Endothelial cell of umbilical vein (primary cell): ENCODE measurements at regions not wholly inside any gene's neighbourhood (a gene's known extent, or its start where the extent isn't known, plus 50 kb on each side); places are given as distances from the start of the nearest gene placed in this dataset.

Experiments
- BruUV-seq: library from RNA; stranded (reverse); fragments of 400-500 nt; replicated peaks from 2 replicates; lab custom pipeline; 2021; lab: Mats Ljungman, UMichigan
- CTCF ChIA-PET: fragments of 300-600, 350-600 bp; sonication (Branson Sonifier 250); formaldehyde crosslinking; loops from one replicate; lab custom pipeline; 2021; ENCODE audit warnings: antibody characterized with exemption, inconsistent platforms; lab: Charles Lee
- POLR2A ChIA-PET: fragments of 300-600, 350-600 bp; sonication (Branson Sonifier 250); formaldehyde crosslinking; loops from one replicate; lab custom pipeline; 2021; ENCODE audit warnings: antibody characterized with exemption, inconsistent platforms; lab: Charles Lee
- DNase-seq: peaks from one replicate; pipeline ENCODE4 v3.0.0-alpha.2; 2011; ENCODE audit warnings: low read depth, low spot score
- FAIRE-seq: peaks from 2 replicates; lab custom pipeline; 2011; peaks lifted over from hg19 to GRCh38; lab: Jason Lieb, UNC
- H2AFZ ChIP-seq: 2 replicates; pipeline ENCODE4 v1.6.0; 2012; ENCODE audit warnings: low read depth, low read length, control low read depth, inconsistent platforms
- H3K27ac ChIP-seq: 2 replicates; pipeline ENCODE4 v1.5.1; 2011; ENCODE audit warnings: low read depth, mild to moderate bottlenecking, control low read depth, low read length, moderate library complexity; ENCODE audit not compliant: insufficient read depth
- H3K27me3 ChIP-seq, 2 experiments: 2 replicates each; pipeline versions ENCODE4 v1.6.0 to v1.6.1; 2011; ENCODE audit warnings: low read length in 2 of 2, mixed read lengths in 1 of 2; ENCODE audit not compliant: control insufficient read depth in 2 of 2, insufficient read depth in 2 of 2
- H3K36me3 ChIP-seq, 2 experiments: 2 replicates in 1 of 2; 3 replicates in 1 of 2; pipeline ENCODE4 v1.5.1; 2011; ENCODE audit warnings: low read length in 2 of 2, mild to moderate bottlenecking in 1 of 2, moderate library complexity in 1 of 2; ENCODE audit not compliant: control insufficient read depth in 2 of 2, insufficient read depth in 2 of 2; ENCODE audit errors: extremely low read depth in 1 of 2
- H3K4me1 ChIP-seq: 3 replicates; pipeline ENCODE4 v1.5.1; 2011; ENCODE audit warnings: mild to moderate bottlenecking, low read length; ENCODE audit not compliant: control insufficient read depth, insufficient read depth; ENCODE audit errors: extremely low read depth
- H3K4me2 ChIP-seq: 2 replicates; pipeline ENCODE4 v1.6.1; 2011; ENCODE audit warnings: low read length, control low read depth, mixed read lengths; ENCODE audit not compliant: insufficient read depth
- H3K4me3 ChIP-seq, 3 experiments: fragments of 200-600 bp in 1 of 3; sonication (generic), shearing (Covaris generic) in 1 of 3; replicated peaks in 1 of 3; 2 replicates each; pipeline ENCODE4 v1.5.1; 2011 to 2016; ENCODE audit warnings: control low read depth in 3 of 3, low read length in 3 of 3, mild to moderate bottlenecking in 2 of 3, inconsistent platforms in 1 of 3, low read depth in 1 of 3, moderate library complexity in 1 of 3; ENCODE audit not compliant: insufficient read depth in 1 of 3
- H3K79me2 ChIP-seq: 2 replicates; pipeline ENCODE4 v1.6.0; 2012; ENCODE audit warnings: low read length, inconsistent platforms; ENCODE audit not compliant: control insufficient read depth, insufficient read depth
- H3K9ac ChIP-seq: replicated peaks from 2 replicates; pipeline ENCODE3; 2011; ENCODE audit warnings: low read length, control low read depth; ENCODE audit not compliant: insufficient read depth; ENCODE audit errors: extremely low read depth
- H3K9me1 ChIP-seq: replicated peaks from 3 replicates; pipeline ENCODE4 v1.6.0; 2011; ENCODE audit warnings: mild to moderate bottlenecking, low read length; ENCODE audit not compliant: control insufficient read depth, insufficient read depth; ENCODE audit errors: extremely low read depth
- H3K9me3 ChIP-seq: replicated peaks from 2 replicates; pipeline ENCODE4 v1.5.1; 2012; ENCODE audit warnings: low read length, inconsistent platforms; ENCODE audit not compliant: control insufficient read depth, insufficient read depth
- H4K20me1 ChIP-seq: replicated peaks from 2 replicates; pipeline ENCODE3; 2011; ENCODE audit warnings: mild to moderate bottlenecking, low read length; ENCODE audit not compliant: control insufficient read depth, insufficient read depth; ENCODE audit errors: extremely low read depth
- CTCF ChIP-seq, 2 donors: IDR thresholded peaks; 1 replicate in 1 of 2; 2 replicates in 1 of 2; pipeline ENCODE4 v1.5.1; 2011; ENCODE audit warnings: low read length in 2 of 2, mild to moderate bottlenecking in 2 of 2, moderate library complexity in 2 of 2, control low read depth in 1 of 2, inconsistent platforms in 1 of 2, low read depth in 1 of 2; ENCODE audit not compliant: insufficient read depth in 1 of 2; ENCODE audit errors: extremely low read depth in 1 of 2
- EZH2 ChIP-seq: IDR thresholded peaks from 2 replicates; pipeline ENCODE4 v1.6.1; 2012; ENCODE audit warnings: borderline replicate concordance, low read depth, mild to moderate bottlenecking, moderate library complexity, low read length, inconsistent platforms; ENCODE audit not compliant: severe bottlenecking
- FOS ChIP-seq: IDR thresholded peaks from 2 replicates; pipeline ENCODE4 v1.6.1; 2011; ENCODE audit warnings: mild to moderate bottlenecking, low read length, moderate library complexity, borderline replicate concordance; ENCODE audit not compliant: insufficient read depth
- GATA2 ChIP-seq: IDR thresholded peaks from 2 replicates; pipeline ENCODE4 v1.7.0; 2011; ENCODE audit warnings: low read depth, mild to moderate bottlenecking, moderate library complexity, mixed read lengths, low read length; ENCODE audit not compliant: insufficient read length, insufficient read depth
- JUN ChIP-seq: IDR thresholded peaks from 2 replicates; pipeline ENCODE4 v1.6.1; 2011; ENCODE audit warnings: borderline replicate concordance, low read depth; ENCODE audit not compliant: insufficient read length, insufficient read depth
- MAX ChIP-seq: IDR thresholded peaks from 2 replicates; pipeline ENCODE4 v1.6.1; 2011; ENCODE audit not compliant: insufficient read depth, insufficient read length
- POLR2A ChIP-seq: IDR thresholded peaks from 2 replicates; pipeline ENCODE4 v1.6.1; 2012; ENCODE audit warnings: low read depth, mild to moderate bottlenecking, control low read depth, low read length
- POLR2AphosphoS5 ChIP-seq: IDR thresholded peaks from 2 replicates; pipeline ENCODE4 v1.6.1; 2012; ENCODE audit warnings: low read depth, mild to moderate bottlenecking, control low read depth, low read length, moderate library complexity; ENCODE audit not compliant: insufficient read depth
- dilution Hi-C: fragments of 300-500 bp; cut with MboI; formaldehyde crosslinking; loops from one replicate; pipeline ENCODE4 v1.15.0; 2019; ENCODE audit warnings: low sequenced_read_pairs; ENCODE audit not compliant: extremely low pct_ligation_motif_present
- intact Hi-C: fragments of 100-400 bp; cut with micrococcal nuclease; formaldehyde crosslinking; loops from one replicate; pipeline ENCODE4 v1.10.0; 2022

GRCh38 chr19:31943191-31943661 is 402.2 kb upstream of the ZNF507 start:
- FAIRE-seq (no peak), DNase-seq (no peak)
- Histone ChIP-seq H4K20me1 (no peaks in the 10 kb centered on the region), H3K9ac (no peak overlapping the region), H3K36me3 (no peaks in the 10 kb centered on the region), H3K27ac (no peak overlapping the region), H3K9me3 (peaks cover 4% of the 10 kb centered on the region), H3K27me3 (no peaks in the 10 kb centered on the region), H3K9me1 (no peaks in the 10 kb centered on the region), H2AFZ (no peak overlapping the region), H3K79me2 (no peaks in the 10 kb centered on the region), H3K4me3 (no peak overlapping the region), H3K4me1 (no peaks in the 10 kb centered on the region), H3K4me2 (no peak overlapping the region)
- TF ChIP-seq CTCF (IDR thresholded peaks at IDR 0.05; ENCODE audit: extremely low read depth in 1 of 2, insufficient read depth in 1 of 2, low read depth in 1 of 2, low read length in 2 of 2), result no peak
- TF ChIP-seq MAX, result no peak
- no peak for TF ChIP-seq POLR2AphosphoS5
- TF ChIP-seq FOS, result no peak
- TF ChIP-seq JUN, result no peak
- TF ChIP-seq GATA2, result no peak
- TF ChIP-seq EZH2, result no peak
- no peak for TF ChIP-seq POLR2A
- ChIA-PET CTCF (no interaction called here), POLR2A (no interaction called here)
- intact Hi-C loops (no loop called here), dilution Hi-C loops (no loop called here)
- BruUV-seq, result no TSS peak
